GM03348 (cell line): ENCODE measurements at regions not wholly inside any gene's neighbourhood (a gene's known extent, or its start where the extent isn't known, plus 50 kb on each side); places are given as distances from the start of the nearest gene placed in this dataset.

Experiments
- DNase-seq: peaks from one replicate; pipeline ENCODE4 v3.0.0; 2012; ENCODE audit warnings: low spot score

DNA sequence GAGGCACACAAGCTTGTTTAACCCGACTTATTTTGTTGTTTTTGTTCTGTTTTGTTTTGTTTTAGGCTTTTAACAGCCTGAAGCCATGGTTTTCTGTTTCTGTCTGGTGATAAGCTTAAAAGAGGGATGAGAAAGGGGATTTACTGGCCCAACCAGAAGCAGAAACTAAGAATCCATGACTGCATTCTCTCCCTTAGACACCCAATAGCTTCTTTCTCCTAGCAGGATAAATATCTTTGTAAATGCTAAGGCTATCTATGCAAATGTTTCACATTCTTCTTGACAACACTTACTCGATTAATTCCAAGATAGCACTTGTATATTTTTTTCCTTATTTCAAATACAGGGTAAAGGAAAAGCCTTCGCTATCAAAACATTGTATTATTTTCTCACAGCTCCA lies 53.7 kb upstream of the SMAD1 start:
- no peak for DNase-seq

DNA sequence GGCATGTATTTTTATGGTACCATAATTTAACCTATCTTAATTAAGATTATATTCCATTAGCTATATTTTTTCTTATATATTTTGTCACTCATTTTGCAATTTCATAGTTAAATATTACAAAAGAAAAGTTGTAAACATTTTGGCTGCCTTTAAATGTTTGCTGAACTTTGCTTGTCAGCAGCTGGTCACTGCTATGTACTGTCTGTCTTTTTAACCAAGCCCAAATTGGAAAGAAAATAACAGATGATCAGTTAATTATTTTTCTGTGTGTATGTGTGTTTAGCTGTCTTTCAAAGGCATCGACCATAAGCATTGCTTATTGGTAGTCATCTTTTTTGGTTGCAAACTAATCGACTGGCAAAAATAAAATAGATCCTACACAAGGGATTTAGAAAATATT lies 54.4 kb upstream of the SMAD1 start:
- DNase-seq, result no peak

DNA sequence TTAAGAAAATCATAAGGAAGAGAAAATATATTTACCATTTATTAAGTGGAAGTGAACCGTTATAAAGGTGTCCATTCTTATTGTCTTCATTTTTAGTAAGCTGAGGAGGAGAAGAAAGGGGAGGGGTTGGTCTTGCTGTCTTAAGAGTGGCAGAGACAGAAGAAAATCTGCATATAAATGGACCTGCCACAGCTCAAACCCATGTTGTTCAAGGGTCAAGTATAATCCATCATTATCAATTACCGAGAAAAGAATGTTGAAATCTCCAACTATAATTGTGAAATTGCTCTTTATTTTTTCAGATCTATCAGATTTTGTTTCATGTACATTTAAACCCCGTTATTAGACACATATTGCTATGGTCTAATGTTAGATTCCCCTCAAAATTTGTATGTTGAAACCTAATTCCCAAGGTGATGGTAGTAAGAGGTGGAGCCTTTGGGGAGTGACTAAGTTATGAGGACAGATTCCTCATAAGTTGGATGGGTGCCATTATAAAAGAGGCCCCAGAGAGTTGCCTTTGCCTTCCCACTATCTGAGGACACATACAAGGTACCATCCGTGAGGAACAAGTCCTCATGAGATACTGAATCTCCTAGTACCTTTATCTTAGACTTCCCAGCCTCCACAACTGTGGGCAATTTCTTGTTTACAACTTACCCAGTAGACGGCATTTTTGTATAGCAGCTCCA lies 58.5 kb upstream of the SMAD1 start:
- DNase-seq, result no peak

DNA sequence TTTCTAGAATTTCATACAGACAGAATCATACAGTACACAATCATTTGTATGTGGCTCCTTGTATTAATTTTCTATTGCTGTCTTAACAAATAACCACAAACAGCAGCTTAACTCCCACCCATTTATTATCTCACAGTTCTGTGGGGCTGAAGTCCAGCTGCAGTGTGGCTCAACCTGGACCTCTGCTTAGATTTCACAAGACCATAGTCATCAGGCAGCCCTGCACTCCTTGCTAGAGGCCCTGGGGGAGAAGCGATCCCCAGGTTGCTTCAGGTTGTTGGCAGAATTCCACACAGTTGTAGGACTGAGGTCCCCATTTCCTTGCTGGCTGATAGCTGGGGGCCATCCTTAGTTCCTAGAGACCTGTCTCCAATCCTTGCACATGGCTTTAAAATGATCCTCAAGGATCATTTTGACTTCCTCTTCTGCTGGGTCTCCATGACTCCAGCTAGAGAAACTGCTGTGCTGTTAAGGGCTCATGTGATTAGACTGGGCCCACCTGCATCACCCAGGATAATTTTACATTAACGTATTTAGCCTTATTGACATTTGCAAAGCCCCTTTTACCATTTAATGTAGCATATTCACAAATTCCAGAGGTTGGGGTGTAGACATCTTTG lies 60.9 kb upstream of the SMAD1 start:
- DNase-seq, result no peak

DNA sequence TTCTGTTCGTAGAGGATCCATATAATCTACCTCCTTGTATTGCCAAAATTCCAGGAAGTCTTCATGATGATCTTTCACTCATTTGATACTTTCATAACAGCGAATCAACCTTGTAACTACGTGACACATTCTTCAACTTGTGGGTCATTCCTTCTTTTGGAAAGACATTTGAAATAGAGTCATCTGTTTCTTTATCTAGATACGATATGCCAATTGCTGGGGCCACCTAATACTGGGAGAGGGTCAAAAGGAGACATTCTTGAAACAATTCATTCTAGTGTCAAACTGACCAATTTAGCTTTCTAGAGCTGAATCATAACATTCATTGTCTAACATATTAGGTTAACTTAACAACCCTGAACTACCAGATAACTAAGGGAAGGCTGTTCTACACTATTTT lies 62.9 kb upstream of the SMAD1 start:
- no peak for DNase-seq

DNA sequence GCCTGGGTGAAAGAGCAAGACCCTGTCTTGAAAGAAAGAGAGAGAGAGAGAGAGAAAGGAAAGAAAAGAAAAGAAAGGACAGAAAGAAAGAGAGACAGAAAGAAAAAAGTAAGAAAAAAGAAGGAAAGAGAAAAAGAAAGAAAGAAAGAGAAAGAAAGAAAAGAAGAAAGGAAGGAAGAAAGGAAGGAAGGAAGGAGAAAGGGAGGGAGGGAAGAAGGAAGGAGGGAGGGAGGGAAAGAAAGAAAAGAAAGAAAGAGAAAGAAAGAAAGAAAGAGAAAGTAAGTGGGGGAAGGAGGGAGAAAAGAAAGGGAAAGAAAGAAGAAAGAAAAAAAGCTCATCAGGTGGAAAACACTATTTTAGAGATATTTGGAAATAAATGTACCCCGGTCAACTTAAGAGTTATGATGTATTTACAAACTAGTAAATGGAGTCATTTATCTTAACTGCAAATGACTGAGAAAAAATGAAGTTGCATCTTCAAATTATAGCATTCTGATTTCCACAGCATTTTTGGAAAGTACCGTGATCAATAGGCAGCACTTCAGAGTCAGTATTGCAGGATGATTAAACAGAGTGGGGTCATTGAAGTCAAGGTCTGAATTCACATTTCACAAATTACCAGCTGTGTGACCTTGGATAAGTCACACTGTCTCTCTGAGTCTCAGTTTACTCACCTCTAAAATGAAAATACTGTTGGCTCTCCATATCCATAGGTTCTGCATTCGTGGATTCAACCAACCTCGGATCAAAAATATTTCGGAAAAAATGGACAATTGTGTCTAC lies 64.1 kb upstream of the SMAD1 start:
- no peak for DNase-seq

DNA sequence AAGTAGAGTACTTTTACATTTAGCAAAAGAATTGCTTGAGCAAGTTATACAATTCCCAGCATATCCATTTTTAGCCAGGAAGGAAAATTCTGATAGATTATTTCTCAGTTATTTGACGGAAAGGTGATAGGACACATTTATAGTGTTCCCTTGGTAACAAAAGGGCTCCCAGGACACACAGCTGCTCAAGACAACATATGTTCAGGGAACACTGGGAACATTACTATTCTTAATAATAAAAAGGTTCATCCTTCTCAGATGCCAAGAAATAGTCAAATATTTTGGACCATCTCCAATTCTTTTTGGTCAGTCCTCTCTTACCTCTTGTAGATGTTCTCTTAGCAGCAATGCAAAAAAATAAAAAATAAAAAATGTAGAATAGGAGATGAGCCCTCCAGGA lies 66.8 kb upstream of the SMAD1 start:
- DNase-seq, result no peak

DNA sequence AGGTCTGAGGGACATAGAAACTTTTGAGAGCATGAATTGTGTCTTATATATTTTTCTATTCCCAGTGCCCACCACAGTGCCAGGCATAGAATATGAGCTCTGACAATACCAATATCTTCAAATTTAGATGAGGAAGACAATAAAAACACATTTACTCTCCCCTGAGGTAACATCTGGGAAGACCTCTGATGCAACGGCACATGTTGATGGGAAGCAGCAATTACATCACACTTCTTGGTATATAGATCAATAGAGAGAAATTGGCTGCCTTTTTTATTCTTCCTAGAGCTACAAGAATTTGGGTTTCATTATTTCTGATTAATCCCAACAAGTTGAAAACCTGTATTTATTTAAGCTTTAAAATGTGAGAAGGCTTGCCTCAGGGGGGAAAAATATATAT lies 67.4 kb upstream of the SMAD1 start:
- DNase-seq, result no peak

DNA sequence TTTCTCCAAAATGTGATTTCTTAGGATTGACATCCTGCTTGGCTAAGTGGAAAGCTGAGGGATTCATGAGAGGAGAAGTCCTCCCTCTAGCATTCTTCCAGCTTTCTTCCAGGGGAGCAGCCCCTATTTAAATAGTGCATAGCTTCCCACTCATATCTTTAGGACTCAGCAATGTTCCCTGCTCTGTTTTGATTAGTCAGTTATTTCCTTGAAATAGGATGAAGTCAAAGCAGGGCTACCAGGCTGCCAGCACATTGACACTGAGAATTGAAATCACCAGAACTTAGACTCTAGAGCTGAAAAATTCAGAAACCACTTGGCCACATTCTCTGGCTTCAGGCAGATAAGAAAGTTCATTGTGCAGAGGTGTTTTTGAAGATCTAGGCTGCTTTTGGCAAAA lies 74.7 kb upstream of the SMAD1 start:
- DNase-seq, result no peak

DNA sequence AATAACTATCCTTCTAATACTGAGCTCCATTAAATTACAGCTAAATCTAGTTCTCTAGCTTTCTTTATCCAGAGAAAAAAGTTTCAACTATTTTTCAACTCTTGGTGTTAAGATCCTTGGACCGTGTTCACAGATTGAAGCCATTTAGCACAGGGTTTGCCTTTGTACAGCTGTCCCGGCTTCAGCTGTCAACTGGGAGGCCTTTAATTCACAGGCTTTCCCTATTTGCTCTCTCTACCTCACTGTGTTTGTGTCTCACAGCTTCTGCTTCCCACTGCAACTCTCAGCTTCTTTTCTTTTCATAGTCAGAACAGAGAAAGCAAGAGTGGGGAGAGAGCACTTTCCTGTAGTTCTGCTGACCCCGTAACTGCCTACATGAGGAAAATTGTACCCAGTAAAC lies 76.9 kb upstream of the SMAD1 start:
- DNase-seq, result no peak

DNA sequence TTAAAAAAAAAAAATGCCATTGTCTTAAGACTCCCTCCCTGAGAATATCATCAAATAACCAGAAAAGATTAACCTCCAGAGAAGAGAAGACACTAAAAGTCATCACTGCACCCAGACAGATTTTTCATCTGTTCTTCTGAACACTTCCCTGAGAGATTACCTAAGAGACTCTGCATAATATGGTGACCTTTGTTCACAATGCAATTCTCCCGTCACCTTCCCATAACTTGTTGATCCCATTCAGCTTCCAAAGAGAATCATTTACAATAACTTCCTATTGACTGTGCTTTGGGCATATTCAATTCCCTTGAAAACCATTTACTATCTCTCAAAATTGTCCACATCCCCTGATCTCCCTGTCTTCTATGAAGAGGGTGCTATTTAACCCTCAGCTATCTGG lies 85.1 kb upstream of the SMAD1 start:
- DNase-seq, result no peak

DNA sequence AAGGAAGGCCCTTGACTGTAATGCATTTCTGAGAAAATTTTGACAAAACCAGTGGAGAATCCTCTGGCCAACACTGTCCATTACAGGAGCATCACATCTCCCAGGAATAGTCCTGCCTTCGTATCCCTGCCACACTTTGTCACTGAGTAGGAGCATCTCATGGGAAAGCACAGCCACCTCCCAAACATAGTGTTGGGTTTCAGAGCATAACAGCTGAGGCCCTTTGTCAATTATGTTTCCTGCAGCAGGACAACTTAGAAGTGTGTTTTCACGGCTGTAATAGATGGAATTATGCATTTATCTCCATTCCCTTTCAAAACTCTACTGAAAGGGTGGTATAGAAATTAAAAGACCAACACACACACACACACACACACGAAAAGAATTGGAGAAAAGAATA lies 91.1 kb upstream of the SMAD1 start:
- no peak for DNase-seq

DNA sequence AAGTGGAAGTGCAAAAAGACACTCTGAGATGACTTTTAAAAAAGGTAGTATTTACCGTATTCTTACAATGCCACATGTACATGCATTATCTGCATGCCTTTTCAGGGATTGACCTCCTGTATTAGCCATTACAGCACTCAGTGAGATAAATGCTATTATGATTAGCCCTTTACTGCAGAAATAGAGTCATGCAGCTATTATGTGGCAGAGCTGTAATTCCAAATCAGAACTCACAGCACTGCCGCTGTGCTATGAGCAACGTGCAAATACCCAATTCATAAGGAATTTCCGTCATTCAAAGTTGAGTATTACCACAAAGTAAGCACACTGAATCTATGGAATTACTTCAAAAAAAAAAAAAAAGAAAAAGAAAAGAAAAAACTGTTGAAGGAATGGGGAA lies 92.1 kb upstream of the SMAD1 start:
- no peak for DNase-seq

DNA sequence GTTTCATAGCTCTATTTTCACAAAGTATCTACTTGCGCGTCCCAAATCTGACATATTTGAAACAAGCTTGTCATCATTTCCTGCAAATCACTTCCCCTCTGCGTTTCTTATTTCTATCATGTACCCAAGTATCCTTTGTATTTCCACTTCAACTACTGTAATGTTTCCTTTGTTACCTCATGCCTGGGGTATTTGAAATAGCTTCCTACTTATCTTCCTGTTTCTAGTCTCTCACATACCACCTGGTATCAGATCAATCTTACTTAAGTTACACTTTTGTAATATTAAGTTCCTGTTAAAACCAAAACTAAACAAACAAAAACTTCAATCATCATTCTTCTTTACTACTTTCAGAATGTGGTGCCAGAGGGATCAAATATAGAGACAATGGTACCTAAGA lies 93.6 kb upstream of the SMAD1 start:
- no peak for DNase-seq

DNA sequence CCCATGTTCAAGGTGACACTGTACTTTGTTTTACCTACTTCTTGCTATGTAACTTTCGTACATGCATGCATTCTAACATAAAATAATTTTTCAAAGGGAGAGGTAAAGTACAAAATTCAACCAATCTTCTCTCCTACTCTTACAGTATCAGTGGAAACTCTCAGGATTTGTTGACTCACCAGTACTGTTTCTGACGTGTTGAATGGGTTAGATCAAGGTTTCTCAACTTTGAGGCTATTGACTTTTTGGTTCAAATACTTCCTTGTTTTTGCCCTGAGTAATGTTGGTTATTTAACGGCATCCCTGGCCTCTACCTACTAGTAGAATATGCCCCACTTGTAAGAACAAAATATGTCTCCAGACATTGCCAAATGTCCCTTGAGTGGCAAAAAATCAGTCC lies 94.6 kb upstream of the SMAD1 start:
- no peak for DNase-seq

DNA sequence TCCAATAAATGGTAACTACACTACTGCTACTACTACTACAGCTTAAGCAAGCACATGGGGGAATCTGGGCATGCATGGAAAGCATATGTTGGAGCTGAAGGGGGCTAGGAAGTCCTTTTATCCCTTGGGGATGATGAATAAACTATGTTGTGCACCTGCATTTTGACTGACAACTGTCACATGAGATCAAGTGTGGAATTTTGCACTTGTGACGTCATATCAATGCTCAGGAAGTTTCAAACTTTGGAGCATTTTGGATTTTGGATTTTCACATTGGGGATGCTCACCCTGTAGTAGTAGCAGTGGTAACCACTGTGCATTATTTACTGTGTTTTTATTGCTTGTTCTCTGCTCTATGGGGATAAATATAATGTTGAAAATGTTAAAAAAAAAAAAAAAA lies 100.5 kb upstream of the SMAD1 start:
- no peak for DNase-seq

DNA sequence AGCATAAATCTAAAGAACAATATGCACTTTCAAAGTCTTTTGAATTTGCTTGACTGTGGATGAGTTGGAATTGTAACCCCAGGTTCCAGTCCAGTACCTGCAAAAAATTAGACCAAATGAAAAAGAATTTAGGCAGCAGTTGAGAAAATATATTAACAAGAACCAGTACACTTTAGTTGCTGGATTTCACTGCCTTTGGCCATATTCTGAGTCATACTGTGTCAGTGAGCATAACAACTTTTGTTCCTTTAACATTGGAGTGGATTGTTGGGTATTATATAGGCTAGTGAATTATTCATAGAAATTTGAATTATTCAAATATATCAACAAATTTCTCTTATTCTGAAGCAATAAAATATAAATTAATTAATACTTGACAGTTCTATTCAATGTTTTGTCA lies 101.5 kb upstream of the SMAD1 start:
- DNase-seq, result no peak

DNA sequence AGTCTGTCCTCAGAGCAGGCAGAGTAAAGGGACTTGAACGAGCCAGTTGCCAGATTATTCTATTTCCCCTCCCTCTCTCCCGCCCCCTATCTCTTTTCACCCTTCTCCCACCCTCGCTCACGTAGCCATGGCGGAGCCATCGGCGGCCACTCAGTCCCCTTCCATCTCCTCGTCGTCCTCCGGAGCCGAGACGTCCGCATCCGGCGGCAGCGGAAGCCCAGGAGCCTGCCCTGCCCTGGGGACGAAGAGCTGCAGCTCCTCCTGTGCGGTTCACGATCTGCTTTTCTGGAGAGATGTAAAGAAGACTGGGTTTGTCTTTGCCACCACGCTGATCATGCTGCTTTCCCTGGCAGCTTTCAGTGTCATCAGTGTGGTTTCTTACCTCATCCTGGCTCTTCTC lies 106.2 kb upstream of the SMAD1 start:
- no peak for DNase-seq

DNA sequence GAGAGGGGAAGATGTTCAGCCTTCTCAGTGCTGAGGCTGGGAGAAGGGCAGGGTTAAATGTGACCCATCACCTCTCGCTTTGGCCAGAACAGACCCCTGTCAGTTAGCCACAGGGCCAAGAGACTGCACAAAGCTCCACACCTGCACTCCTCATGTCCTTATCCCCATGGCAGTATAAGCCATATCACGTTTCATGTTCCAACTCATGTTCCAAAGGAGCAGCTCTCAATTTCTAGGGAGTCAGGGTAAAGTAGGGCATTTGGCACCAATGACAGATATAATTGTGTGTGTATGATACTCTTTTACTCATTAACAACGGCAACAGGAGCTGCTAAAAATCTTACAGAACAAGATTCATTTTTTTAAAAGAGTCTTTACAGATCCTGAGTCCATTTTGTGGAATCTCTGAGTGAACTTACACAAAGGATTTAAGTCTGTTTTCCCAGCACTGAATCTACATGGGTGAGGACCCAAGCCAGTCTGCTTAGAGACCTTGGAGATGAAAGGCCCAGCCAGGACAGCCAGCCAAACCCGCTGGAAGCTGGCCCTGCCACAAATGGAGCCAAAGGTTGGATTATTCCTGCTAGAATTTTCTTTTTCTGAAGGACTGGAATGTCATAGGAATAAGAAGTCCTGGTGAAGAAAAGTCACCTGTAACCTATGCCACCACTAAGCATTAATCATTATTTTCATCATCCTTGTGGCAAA lies 129.1 kb upstream of the SMAD1 start:
- DNase-seq, result no peak

DNA sequence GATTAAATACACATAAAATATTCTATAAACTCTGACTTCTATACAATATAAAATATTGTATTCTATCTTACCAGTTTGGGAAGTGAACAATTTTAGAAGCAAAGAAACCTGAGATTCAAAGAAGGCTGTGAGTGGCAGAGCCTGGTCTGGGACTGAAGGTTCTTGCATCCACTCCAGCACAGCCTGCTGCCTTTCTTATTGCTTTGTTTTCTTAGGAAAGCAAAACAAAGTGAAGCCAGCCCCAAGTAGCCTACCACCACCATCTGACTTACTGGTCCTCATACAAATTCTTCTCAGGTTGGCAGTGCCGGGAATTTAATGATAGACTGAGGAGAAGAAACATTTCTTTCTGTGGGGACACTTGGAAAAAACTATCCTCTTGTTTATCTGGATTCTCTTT lies 129.7 kb upstream of the SMAD1 start:
- DNase-seq, result no peak

DNA sequence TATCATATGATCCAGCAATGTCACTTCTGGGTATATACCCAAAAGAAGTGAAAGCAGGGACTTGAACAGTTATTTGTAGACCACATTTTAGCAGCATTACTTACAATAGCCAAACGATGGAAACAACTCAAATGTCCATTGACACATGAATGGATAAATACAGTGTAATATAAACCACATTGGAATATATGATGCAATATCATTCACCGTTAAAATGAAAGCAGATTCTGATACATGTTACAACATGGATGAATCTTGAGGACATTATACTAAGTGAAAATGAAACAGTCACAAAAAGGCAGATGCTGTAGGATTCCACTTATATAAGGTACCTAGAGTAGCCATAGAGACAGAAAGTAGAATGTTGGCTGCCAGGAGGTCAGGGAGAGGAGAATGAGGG lies 130.5 kb upstream of the SMAD1 start:
- DNase-seq, result no peak

DNA sequence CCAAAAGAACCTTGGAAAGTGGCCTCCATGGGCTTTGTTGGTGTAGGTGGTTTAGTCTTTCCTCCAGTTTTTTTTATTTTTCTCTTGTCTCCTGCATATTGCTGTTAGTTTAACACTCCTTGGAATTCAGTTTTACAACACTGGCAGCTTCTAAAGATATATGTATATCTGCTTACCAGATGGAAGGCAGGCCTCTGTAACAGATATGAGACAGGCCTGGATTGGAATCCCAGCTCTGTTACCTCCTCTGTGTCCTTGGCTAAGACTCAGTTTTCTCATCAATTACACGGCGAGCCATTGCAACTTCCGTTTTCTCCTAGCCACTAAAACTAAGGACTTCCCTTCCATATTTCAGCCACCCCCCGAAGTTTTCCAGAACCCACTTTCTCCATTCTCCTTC lies 133.4 kb upstream of the SMAD1 start:
- DNase-seq, result no peak

DNA sequence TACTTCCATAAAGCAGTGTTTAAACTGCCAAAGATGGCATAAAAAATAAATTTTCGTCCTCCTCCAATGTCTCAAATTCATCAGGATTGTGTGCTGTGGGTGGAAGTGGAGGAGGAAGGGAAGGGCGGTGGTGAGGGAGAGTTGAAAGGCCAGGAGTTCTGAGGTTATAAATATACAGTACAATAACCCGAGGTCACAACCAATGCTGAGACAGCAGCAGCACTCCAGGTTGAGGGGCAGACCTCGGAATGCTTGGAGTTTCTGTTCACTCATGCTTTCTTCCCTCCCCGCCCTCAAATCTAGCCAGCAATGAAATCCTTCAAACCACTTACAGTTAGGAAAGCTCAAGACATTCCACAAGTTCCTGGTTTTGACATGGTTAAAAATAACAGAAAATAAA lies 134.0 kb upstream of the SMAD1 start:
- DNase-seq, result peak; percentile 48
